Inflammatory macrophage treated with lipopolysaccharide for 1 hour (primary cell): ENCODE measurements at regions not wholly inside any gene's neighbourhood (a gene's known extent, or its start where the extent isn't known, plus 50 kb on each side); places are given as distances from the start of the nearest gene placed in this dataset.
A peak's percentile ranks its signal among the peaks of the same experiment; 100 is the strongest.
"Not testable (repeated sequence)": the region's sequence is repeated elsewhere in the genome, so short reads cannot be mapped to it uniquely, and the experiment has no call there.

Experiments used
- DNase-seq, 2 donors: peaks; one replicate each; pipeline ENCODE4 v3.0.0-alpha.2; 2020 to 2022

DNA sequence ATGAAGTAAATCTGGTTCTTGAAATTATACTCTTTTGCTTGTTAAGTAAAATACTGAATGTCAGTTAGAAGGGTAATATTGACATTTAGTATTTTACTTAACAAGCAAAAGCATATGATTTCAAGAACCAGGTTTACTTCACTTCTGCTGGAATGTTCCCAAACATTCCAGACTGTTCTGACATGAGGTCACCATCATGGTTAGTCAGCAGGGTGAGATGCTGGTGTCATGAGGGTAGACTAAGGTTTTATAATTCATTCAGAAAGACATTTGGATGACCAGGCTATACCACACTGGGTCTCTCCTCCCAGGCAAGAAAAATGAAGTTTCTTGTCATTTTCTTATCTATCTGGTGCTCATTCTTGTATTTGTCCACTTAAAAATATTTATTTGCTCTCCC, 414.4 kb upstream of the MMS22L start:
- peak in 1 of 2 donors; percentile 2 for DNase-seq

GRCh38 chr6:97701801-97702200, 418.8 kb upstream of the MMS22L start:
- no peak for DNase-seq

GRCh38 chr6:97702248-97702647, 419.2 kb upstream of the MMS22L start:
- no peak for DNase-seq

DNA sequence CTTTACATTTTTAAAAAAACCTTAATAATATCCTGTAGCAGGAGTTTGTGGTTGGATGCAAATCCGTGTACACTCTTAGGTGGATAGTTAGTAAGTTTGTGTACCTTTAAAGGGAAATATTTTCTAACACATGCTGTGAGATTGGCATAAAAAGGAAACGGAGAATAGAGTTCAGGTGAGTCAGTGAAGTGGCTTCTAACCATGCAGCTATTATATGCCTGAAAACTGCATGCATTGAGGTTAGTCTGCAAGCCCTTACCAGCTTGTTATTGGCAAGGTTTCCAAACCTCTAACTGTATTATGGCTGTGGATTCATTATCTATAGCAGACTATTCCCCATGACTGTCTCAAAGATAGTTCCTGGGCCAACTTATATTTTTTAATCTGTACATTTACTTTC, 420.6 kb upstream of the MMS22L start:
- DNase-seq: no peak

DNA sequence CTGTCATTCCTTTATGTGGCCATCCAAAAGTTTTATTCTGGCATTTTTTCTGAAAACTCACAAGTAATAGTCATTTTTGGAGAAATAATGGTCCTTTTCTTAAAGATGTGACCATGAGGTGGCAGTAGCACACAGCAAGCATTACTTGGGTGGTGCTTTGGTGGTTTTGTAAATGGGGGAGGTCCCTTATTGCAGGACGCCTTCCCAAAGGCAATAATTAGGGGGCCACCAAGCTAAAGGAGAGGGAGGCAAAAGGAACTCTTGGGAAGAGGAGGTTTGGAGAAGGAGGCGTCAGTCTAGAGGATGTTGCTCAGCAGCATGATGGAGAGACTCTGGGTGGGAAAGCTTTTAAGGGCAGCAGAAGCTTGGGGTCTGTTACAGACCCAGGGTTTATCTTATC, 422.6 kb upstream of the MMS22L start:
- DNase-seq: no peak

DNA sequence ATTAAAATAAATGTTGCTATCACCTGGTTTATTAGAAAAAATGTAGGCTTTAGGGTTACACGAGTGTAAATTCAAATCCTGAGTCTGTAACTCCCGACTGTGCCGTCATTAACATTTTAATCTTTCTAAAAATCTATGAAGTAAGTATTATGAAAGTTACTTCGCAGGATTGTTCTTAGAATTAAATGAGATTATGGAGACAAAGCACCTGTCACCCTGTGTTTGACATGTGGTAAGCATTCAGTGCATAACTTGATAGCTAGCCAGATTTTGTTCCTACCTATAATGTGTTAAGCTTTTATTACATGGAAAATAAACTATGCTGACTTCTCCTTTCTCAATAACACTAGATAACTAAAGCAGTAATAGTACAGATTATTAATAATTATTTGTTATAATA, 429.7 kb upstream of the MMS22L start:
- no peak for DNase-seq

GRCh38 chr6:97714772-97715171, 431.8 kb upstream of the MMS22L start:
- DNase-seq: no peak

GRCh38 chr6:97717086-97717485, 434.1 kb upstream of the MMS22L start:
- DNase-seq: no peak

- no peak for DNase-seq
These were observed 443.4 kb upstream of the MMS22L start for GRCh38 chr6:97726378-97726777.

- no peak for DNase-seq
These were observed 449.0 kb upstream of the MMS22L start for GRCh38 chr6:97732045-97732444.

DNA sequence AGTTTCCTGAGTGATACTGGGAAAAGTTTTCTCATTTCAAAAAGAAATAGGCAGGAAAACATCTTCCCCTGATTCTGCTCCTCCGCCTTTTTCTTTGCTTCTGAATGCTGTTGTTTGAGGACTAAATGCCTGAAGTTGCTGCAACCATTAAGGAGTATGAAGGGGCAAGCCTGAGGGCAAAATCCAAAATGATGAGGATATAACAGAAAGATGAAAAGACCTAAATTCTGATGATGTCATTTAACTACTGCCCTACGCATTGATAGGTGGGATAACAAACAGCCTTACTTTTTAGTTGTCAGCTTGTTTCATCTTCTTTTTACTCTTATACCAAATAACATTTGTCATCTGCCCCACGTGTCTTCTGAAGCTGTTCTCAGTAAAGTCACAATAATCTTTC, 474.6 kb upstream of the MMS22L start:
- DNase-seq: no peak

DNA sequence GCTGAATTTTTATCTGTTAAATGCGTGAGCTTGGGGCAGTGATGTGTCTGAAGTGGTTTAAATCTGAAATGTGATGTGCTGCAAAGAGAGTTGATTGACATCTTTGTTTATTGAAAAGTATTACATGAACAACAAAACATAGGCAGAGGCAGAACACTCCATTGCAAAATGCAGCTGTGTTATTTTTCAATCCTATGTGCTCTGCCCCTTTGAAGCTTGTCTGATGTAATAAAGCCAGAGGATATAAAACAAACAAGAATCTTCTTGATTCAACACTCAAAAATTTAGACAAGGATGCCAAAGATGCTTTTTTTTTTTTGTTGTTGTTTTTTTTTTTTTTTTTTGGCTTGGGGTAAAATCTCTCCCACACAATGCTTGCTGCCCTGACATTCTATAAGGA, 482.4 kb upstream of the MMS22L start:
- no peak for DNase-seq

DNA sequence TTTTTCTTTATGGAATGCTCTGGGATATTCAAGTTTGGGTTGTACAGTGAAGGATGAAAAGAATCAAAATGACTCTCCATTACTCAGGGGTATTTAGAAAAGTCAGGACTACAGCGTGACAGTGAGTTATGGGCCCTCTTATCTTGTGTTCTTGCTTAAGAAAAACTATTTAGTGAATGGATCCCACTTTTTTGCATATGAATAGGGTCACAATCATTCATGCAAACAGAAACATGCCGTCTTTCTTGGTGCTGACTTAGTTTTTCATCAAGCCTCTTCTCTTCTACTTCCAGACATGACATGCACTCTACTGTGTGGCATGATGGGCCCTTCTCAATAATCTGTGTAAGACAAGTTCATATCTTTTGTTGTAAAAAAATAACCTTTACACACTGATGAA, 488.4 kb upstream of the MMS22L start:
- no peak for DNase-seq

DNA sequence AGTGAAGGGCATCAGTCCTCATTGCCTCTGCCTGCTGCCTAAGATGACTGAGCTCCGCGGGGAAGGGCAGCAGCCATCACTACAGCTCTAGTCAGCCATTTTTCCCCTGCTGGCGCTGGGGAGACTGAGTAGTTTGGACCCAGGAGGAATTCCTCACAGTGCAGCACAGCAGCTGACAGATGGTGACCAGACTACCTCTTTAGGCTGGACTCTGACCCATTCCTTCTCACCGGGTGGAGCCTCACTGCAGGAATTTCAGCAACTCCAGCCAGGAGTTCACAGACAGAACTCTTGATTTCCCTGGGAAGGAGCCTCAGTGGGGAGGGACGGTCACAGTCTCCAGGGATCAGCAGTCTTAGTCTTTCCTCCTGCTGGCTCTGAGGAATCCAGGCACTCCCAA, 492.0 kb upstream of the MMS22L start:
- DNase-seq: no peak

- DNase-seq: no peak
These were observed 495.4 kb upstream of the MMS22L start for GRCh38 chr6:97778290-97779038.

GRCh38 chr6:97779039-97779766, 496.2 kb upstream of the MMS22L start:
- DNase-seq: not testable (repeated sequence)

GRCh38 chr6:97790926-97791590, 508.0 kb upstream of the MMS22L start:
- no peak for DNase-seq

DNA sequence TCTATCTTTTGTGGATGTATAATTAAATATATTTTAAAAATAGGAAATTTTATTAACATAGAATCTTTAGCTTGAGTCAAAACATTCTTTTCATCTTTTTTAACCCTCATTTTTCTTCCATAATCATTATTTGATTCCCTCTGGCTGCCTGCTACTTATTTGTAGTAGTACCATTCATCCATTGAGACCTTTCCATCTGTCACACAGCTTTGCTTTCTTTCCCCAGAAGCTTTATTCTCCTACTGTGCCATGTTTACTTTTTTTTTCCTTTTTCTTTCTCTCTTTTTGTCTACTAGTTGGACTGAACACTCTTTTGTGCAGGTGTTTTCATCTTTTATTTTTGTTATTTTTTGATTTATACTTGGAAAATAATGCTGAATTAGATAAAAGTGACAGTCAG, 522.6 kb upstream of the MMS22L start:
- no peak for DNase-seq

DNA sequence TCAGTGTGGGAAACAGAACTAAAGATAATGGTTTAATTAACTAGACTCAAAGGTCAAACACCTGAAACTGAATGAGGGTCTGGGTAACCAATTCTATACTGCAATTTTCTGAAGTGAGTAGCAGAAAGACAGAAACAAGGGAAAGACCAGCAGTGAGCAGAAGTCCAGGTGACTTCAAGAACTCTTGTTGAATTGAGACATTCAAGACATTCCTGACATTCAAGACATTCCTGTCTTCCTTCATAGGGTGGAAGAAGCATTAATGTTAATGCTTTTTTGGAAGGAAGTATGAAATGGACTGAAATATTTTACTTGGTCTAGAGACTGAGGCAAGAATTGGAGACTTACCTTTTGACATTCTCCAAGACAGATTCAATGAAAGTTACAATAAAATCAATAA, 529.9 kb upstream of the MMS22L start:
- no peak for DNase-seq

GRCh38 chr6:97813889-97814567, 531.0 kb upstream of the MMS22L start:
- no peak for DNase-seq

GRCh38 chr6:97815301-97815812, 532.3 kb upstream of the MMS22L start:
- no peak for DNase-seq

GRCh38 chr6:97816526-97816925, 533.5 kb upstream of the MMS22L start:
- no peak for DNase-seq

GRCh38 chr6:97819710-97820109, 536.7 kb upstream of the MMS22L start:
- DNase-seq: no peak
